ENCODE measurements at regions not wholly inside any gene's neighbourhood (a gene's known extent, or its start where the extent isn't known, plus 50 kb on each side); places are given as distances from the start of the nearest gene placed in this dataset.

GRCh38 chrX:40449956-40450706 lies 130.6 kb upstream of the ATP6AP2 start:
- TF ChIP-seq CTCF (IDR thresholded peaks at IDR 0.05 in 4 of 5, conservative IDR thresholded peaks at IDR 0.05 in 1 of 5) (no peak), POLR2A (IDR thresholded peaks at IDR 0.05) (no peak)
